IMR-90 (cell line): ENCODE measurements at regions not wholly inside any gene's neighbourhood (a gene's known extent, or its start where the extent isn't known, plus 50 kb on each side); places are given as distances from the start of the nearest gene placed in this dataset.

Experiments used
- ATAC-seq: fragments of 200-7000 bp; cut with Tn5 transposase; 2 replicates; pipeline ENCODE4 v1.9.1; 2020; ENCODE audit warnings: low read depth, mild to moderate bottlenecking, moderate library complexity
- BruUV-seq: library from RNA; stranded (reverse); fragments of 400-500 nt; replicated peaks from 2 replicates; lab custom pipeline; 2021; lab: Mats Ljungman, UMichigan
- CTCF ChIA-PET: fragments of 300-600 bp; formaldehyde crosslinking; extraction: SDS; loops from one replicate; lab custom pipeline; 2021; ENCODE audit warnings: antibody characterized with exemption; lab: Yijun Ruan, JAX
- POLR2A ChIA-PET: fragments of 300-600 bp; sonication (Branson Sonifier 250); formaldehyde crosslinking; loops from one replicate; lab custom pipeline; 2022; ENCODE audit warnings: antibody characterized with exemption; ENCODE audit not compliant: unreplicated experiment; lab: Charles Lee
- DNase-seq: peaks from one replicate; pipeline ENCODE4 v3.0.0; 2013
- H2AFZ ChIP-seq: replicated peaks from 2 replicates; pipeline ENCODE3; 2013; ENCODE audit warnings: low read length, mild to moderate bottlenecking; ENCODE audit not compliant: poor library complexity
- H2AK5ac ChIP-seq: 2 replicates; pipeline ENCODE4 v1.6.1; 2013; ENCODE audit warnings: low read depth, low read length, inconsistent platforms
- H2AK9ac ChIP-seq: replicated peaks from 2 replicates; pipeline ENCODE3; 2013; ENCODE audit warnings: mild to moderate bottlenecking, low read depth, low read length, moderate library complexity; ENCODE audit not compliant: poor library complexity
- H2BK120ac ChIP-seq: 2 replicates; pipeline ENCODE4 v1.6.1; 2013; ENCODE audit warnings: low read depth, low read length, inconsistent platforms
- H2BK15ac ChIP-seq: 3 replicates; pipeline ENCODE4 v1.6.1; 2013; ENCODE audit warnings: low read depth, low read length, inconsistent platforms
- H2BK20ac ChIP-seq: 2 replicates; pipeline ENCODE4 v1.6.1; 2013; ENCODE audit warnings: low read depth, mild to moderate bottlenecking, inconsistent platforms, low read length, moderate library complexity
- H2BK5ac ChIP-seq: 2 replicates; pipeline ENCODE4 v1.6.1; 2013; ENCODE audit warnings: mild to moderate bottlenecking, low read depth, low read length, inconsistent platforms; ENCODE audit not compliant: poor library complexity, severe bottlenecking
- H3K14ac ChIP-seq: replicated peaks from 2 replicates; pipeline ENCODE4 v1.6.1; 2013; ENCODE audit warnings: low read depth, low read length, inconsistent platforms
- H3K18ac ChIP-seq: 2 replicates; pipeline ENCODE4 v1.6.1; 2013; ENCODE audit warnings: low read depth, low read length, control low read depth
- H3K23ac ChIP-seq: 2 replicates; pipeline ENCODE4 v1.6.1; 2013; ENCODE audit warnings: low read depth, low read length, inconsistent platforms
- H3K27ac ChIP-seq: 2 replicates; pipeline ENCODE4 v1.5.1; 2013; ENCODE audit warnings: mild to moderate bottlenecking, control low read depth, low read length; ENCODE audit not compliant: insufficient read depth
- H3K27me3 ChIP-seq: 2 replicates; pipeline ENCODE4 v1.6.1; 2013; ENCODE audit warnings: low read length; ENCODE audit not compliant: control insufficient read depth, insufficient read depth
- H3K36me3 ChIP-seq: 2 replicates; pipeline ENCODE4 v1.6.1; 2013; ENCODE audit warnings: low read length, mixed read lengths; ENCODE audit not compliant: control insufficient read depth, insufficient read depth
- H3K4ac ChIP-seq: 2 replicates; pipeline ENCODE4 v1.6.1; 2013; ENCODE audit warnings: low read depth, low read length, inconsistent platforms
- H3K4me1 ChIP-seq: 2 replicates; pipeline ENCODE4 v1.6.1; 2013; ENCODE audit warnings: low read length, mixed read lengths; ENCODE audit not compliant: control insufficient read depth, insufficient read depth
- H3K4me2 ChIP-seq: 2 replicates; pipeline ENCODE4 v1.6.1; 2013; ENCODE audit warnings: low read depth, mild to moderate bottlenecking, control low read depth, low read length, moderate library complexity
- H3K4me3 ChIP-seq: 2 replicates; pipeline ENCODE4 v1.5.1; 2013; ENCODE audit warnings: low read depth, mild to moderate bottlenecking, control low read depth, low read length, moderate library complexity; ENCODE audit not compliant: insufficient read depth
- H3K56ac ChIP-seq: 2 replicates; pipeline ENCODE4 v1.6.1; 2013; ENCODE audit warnings: low read length, inconsistent platforms; ENCODE audit not compliant: insufficient read depth; ENCODE audit errors: extremely low read depth
- H3K79me1 ChIP-seq, 2 experiments: 2 replicates each; pipeline ENCODE4 v1.6.1; 2013; ENCODE audit warnings: low read length in 2 of 2, inconsistent platforms in 1 of 2, low read depth in 1 of 2
- H3K9ac ChIP-seq: 2 replicates; pipeline ENCODE4 v1.6.1; 2013; ENCODE audit warnings: low read depth, low read length, control low read depth
- H3K9me1 ChIP-seq: 2 replicates; pipeline ENCODE4 v1.6.1; 2013; ENCODE audit warnings: low read length, inconsistent platforms; ENCODE audit not compliant: insufficient read depth
- H3K9me3 ChIP-seq: 2 replicates; pipeline ENCODE4 v1.6.1; 2013; ENCODE audit warnings: low read length; ENCODE audit not compliant: control insufficient read depth, insufficient read depth
- H4K20me1 ChIP-seq: 2 replicates; pipeline ENCODE4 v1.6.1; 2013; ENCODE audit warnings: low read length, inconsistent platforms; ENCODE audit not compliant: insufficient read depth
- H4K5ac ChIP-seq: 2 replicates; pipeline ENCODE4 v1.6.1; 2013; ENCODE audit warnings: mild to moderate bottlenecking, low read depth, low read length, control low read depth
- H4K8ac ChIP-seq, 2 experiments: 2 replicates each; pipeline ENCODE4 v1.6.1; 2013; ENCODE audit warnings: low read depth in 2 of 2, low read length in 2 of 2, control low read depth in 1 of 2, inconsistent platforms in 1 of 2
- H4K91ac ChIP-seq: 2 replicates; pipeline ENCODE4 v1.6.1; 2013; ENCODE audit warnings: low read depth, low read length, inconsistent platforms; ENCODE audit not compliant: insufficient read depth
- MAFK ChIP-seq: IDR thresholded peaks from 2 replicates; pipeline ENCODE4 v1.6.1; 2012; ENCODE audit warnings: low read depth, low read length, improper control_type of control experiment
- WGBS, 2 experiments: methylation state at CpG; one replicate each; pipeline versions ENCODE4 v1.1.5 to v1.1.7; 2013; ENCODE audit warnings: missing lambda C conversion rate in 2 of 2; ENCODE audit not compliant: insufficient read length in 1 of 2; ENCODE audit errors: extremely low coverage in 2 of 2; 5-methylcytosine and 5-hydroxymethylcytosine counted together
- dilution Hi-C: fragments of 300-500 bp; cut with HindIII; formaldehyde crosslinking; loops from one replicate; pipeline ENCODE4 v1.14.3; 2018; ENCODE audit warnings: low sequenced_read_pairs; ENCODE audit not compliant: unreplicated experiment
- in situ Hi-C: fragments of 300-500 bp; cut with MboI; formaldehyde crosslinking; loops from 3 replicates; pipeline ENCODE4 v1.14.3; 2019; ENCODE audit warnings: low sequenced_read_pairs, inconsistent platforms, mixed read lengths
- intact Hi-C: fragments of 100-400 bp; cut with micrococcal nuclease; formaldehyde crosslinking; loops from 2 replicates; pipeline ENCODE4 v1.10.0; 2022

DNA sequence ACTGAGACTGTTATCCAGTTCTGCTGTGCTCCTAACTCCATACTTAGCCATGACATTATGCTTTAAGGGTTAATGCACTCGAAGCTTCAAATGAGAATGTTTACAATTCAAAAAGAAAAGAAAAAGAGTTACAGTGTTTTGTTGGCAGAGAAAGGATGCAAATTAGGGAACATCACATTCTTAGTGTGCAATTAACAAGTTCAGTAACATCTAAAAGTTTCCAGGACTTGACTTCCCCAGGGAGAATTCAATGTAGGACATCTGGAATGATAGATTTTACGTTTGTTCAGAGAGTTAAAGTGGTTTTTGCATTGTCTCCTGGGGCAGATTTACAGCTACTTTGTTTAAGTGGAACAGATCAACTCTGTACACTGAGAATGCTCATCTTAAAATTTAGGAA lies 525.2 kb downstream of the LIG4 start:
- DNase-seq, result no peak
- ChIA-PET POLR2A (no interaction called here), CTCF (interaction anchor here (1.1 kb wide), 2 partner anchors 317 to 466 kb away, joined by 3 read pairs; no protein-coding TSS in a partner anchor)
- Histone ChIP-seq H3K4me2 (no peak overlapping the region), H3K18ac (no peak overlapping the region), H2BK20ac (no peak overlapping the region), H3K4me3 (no peak overlapping the region), H3K23ac (no peak overlapping the region), H3K9ac (no peak overlapping the region), H3K27me3 (no peaks in the 10 kb centered on the region), H3K4me1 (no peaks in the 10 kb centered on the region), H2AK9ac (no peak overlapping the region), H3K36me3 (no peaks in the 10 kb centered on the region), H2BK120ac (no peak overlapping the region), H3K27ac (no peak overlapping the region), H4K5ac (no peak overlapping the region), H4K91ac (no peak overlapping the region), H3K14ac (no peak overlapping the region), H3K4ac (no peak overlapping the region), H3K56ac (no peak overlapping the region), H2BK5ac (no peak overlapping the region), H4K20me1 (no peaks in the 10 kb centered on the region), H2AK5ac (no peak overlapping the region), H4K8ac (no peak overlapping the region), H2AFZ (no peak overlapping the region), H3K9me1 (0 out of 2 replicates have a peak, but pooled peaks cover 2% of the 10 kb centered on the region), H2BK15ac (no peak overlapping the region), H3K9me3 (no peaks in the 10 kb centered on the region), H3K79me1 (peaks cover 15 to 39% of the 10 kb centered on the region in 2 experiments)
- dilution Hi-C loops, result no loop called here
- no peak for TF ChIP-seq MAFK
- intact Hi-C loops, result no loop called here
- no peak for ATAC-seq
- in situ Hi-C loops, result no loop called here
- 57% methylated on average over 1 of the region's 2 CpGs; no CpG with 5 or more reads in 1 of the 2 experiments for WGBS, 2 experiments
- no TSS peak for BruUV-seq
